GM12878 (cell line): ENCODE measurements at regions not wholly inside any gene's neighbourhood (a gene's known extent, or its start where the extent isn't known, plus 50 kb on each side); places are given as distances from the start of the nearest gene placed in this dataset.

Experiments used
- ATAC-seq: fragments of 200-7000 bp; cut with Tn5 transposase; 3 replicates; pipeline ENCODE4 v1.9.1; 2020; ENCODE audit warnings: mild to moderate bottlenecking, moderate library complexity
- BruUV-seq: library from RNA; stranded (reverse); fragments of 400-500 nt; replicated peaks from 2 replicates; lab custom pipeline; 2021; lab: Mats Ljungman, UMichigan
- CTCF ChIA-PET: fragments of 300-600 bp; sonication (Branson Sonifier 250); formaldehyde crosslinking; extraction: SDS; loops from one replicate; lab custom pipeline; 2021; ENCODE audit warnings: inconsistent platforms; lab: Yijun Ruan, JAX
- POLR2A ChIA-PET: fragments of 350-600 bp; formaldehyde crosslinking; extraction: SDS; loops from one replicate; lab custom pipeline; 2021; ENCODE audit warnings: inconsistent platforms; lab: Charles Lee
- RAD21 ChIA-PET: fragments of 300-600 bp; sonication (Branson Sonifier 250); formaldehyde crosslinking; loops from one replicate; lab custom pipeline; 2023; ENCODE audit warnings: antibody characterized with exemption; ENCODE audit not compliant: unreplicated experiment; lab: Charles Lee
- SMC1A ChIA-PET: fragments of 300-600 bp; sonication (Branson Sonifier 250); formaldehyde crosslinking; loops from one replicate; lab custom pipeline; 2023; ENCODE audit not compliant: unreplicated experiment, uncharacterized antibody; lab: Charles Lee
- DNase-seq: peaks from one replicate; pipeline ENCODE4 v3.0.0-alpha.2; 2011; ENCODE audit warnings: low read depth, low spot score
- FAIRE-seq: peaks from 3 replicates; lab custom pipeline; 2011; peaks lifted over from hg19 to GRCh38; lab: Jason Lieb, UNC
- H2AFZ ChIP-seq: 2 replicates; pipeline ENCODE4 v1.6.0; 2011; ENCODE audit warnings: low read depth, low read length, control low read depth; ENCODE audit not compliant: control insufficient read depth
- H3K27ac ChIP-seq: 2 replicates; pipeline ENCODE4 v1.5.1; 2011; ENCODE audit warnings: control low read depth; ENCODE audit not compliant: control insufficient read depth, insufficient read depth
- H3K27me3 ChIP-seq, 2 experiments: replicated peaks in 1 of 2; 2 replicates each; pipeline versions ENCODE4 v1.6.0 to v1.6.1; 2011; ENCODE audit warnings: low read length in 1 of 2; ENCODE audit not compliant: control insufficient read depth in 2 of 2, insufficient read depth in 2 of 2
- H3K36me3 ChIP-seq, 2 experiments: 2 replicates each; pipeline ENCODE4 v1.5.1; 2011; ENCODE audit warnings: low read length in 1 of 2; ENCODE audit not compliant: control insufficient read depth in 2 of 2, insufficient read depth in 2 of 2
- H3K4me1 ChIP-seq: 2 replicates; pipeline ENCODE4 v1.6.1; 2011; ENCODE audit warnings: mild to moderate bottlenecking, low read length, moderate library complexity, mixed read lengths; ENCODE audit not compliant: control insufficient read depth, insufficient read depth
- H3K4me2 ChIP-seq: 2 replicates; pipeline ENCODE4 v1.6.0; 2011; ENCODE audit warnings: control low read depth; ENCODE audit not compliant: control insufficient read depth, insufficient read depth
- H3K4me3 ChIP-seq: fragments of 200-600 bp; sonication (generic); 2 replicates; pipeline ENCODE4 v1.5.1; 2016
- H3K79me2 ChIP-seq: 2 replicates; pipeline ENCODE4 v1.6.0; 2011; ENCODE audit warnings: low read length; ENCODE audit not compliant: control insufficient read depth, insufficient read depth
- H3K9ac ChIP-seq: 2 replicates; pipeline ENCODE4 v1.8.0; 2011; ENCODE audit warnings: low read length, control low read depth, mixed read lengths; ENCODE audit not compliant: control insufficient read depth, insufficient read depth
- H3K9me3 ChIP-seq: replicated peaks from 3 replicates; pipeline ENCODE4 v1.5.1; 2011; ENCODE audit warnings: mild to moderate bottlenecking, low read length; ENCODE audit not compliant: control insufficient read depth, insufficient read depth
- H4K20me1 ChIP-seq: 2 replicates; pipeline ENCODE4 v1.6.0; 2011; ENCODE audit not compliant: control insufficient read depth, insufficient read depth
- ASH2L ChIP-seq: fragments of 300-600, 200-600 bp; sonication (generic); IDR thresholded peaks from 2 replicates; pipeline ENCODE4 v1.6.1; 2017; ENCODE audit warnings: low read depth, mild to moderate bottlenecking, borderline replicate concordance
- CHD2 ChIP-seq: IDR thresholded peaks from 2 replicates; pipeline ENCODE4 v1.6.1; 2011; ENCODE audit warnings: low read depth, low read length, improper control_type of control experiment, borderline replicate concordance
- CHD4 ChIP-seq: fragments of 200-600 bp; sonication (generic); IDR thresholded peaks from 2 replicates; pipeline ENCODE4 v1.6.1; 2016; ENCODE audit warnings: mild to moderate bottlenecking
- DPF2 ChIP-seq: fragments of 450-650 bp; IDR thresholded peaks from 2 replicates; pipeline ENCODE4 v1.6.1; 2017; ENCODE audit warnings: mild to moderate bottlenecking
- EGR1 ChIP-seq, 2 experiments: IDR thresholded peaks; 1 replicate in 1 of 2; 2 replicates in 1 of 2; pipeline ENCODE4 v1.6.1; 2011 to 2012; ENCODE audit warnings: low read depth in 2 of 2, low read length in 2 of 2, borderline replicate concordance in 1 of 2, mild to moderate bottlenecking in 1 of 2, moderate library complexity in 1 of 2
- FOXM1 ChIP-seq: IDR thresholded peaks from 2 replicates; pipeline ENCODE4 v1.6.1; 2012; ENCODE audit warnings: low read depth, mild to moderate bottlenecking, inconsistent platforms, low read length, moderate library complexity
- HCFC1 ChIP-seq: fragments of 150-350 bp; IDR thresholded peaks from 2 replicates; pipeline ENCODE4 v1.6.1; 2014; ENCODE audit warnings: low read length
- MYB ChIP-seq: fragments of 150-350 bp; IDR thresholded peaks from 2 replicates; pipeline ENCODE4 v1.6.1; 2014; ENCODE audit warnings: mild to moderate bottlenecking, low read depth, low read length, borderline replicate concordance
- NR2C1 ChIP-seq: fragments of 450-650 bp; IDR thresholded peaks from 2 replicates; pipeline ENCODE4 v1.6.1; 2017; ENCODE audit warnings: antibody characterized with exemption, mild to moderate bottlenecking, moderate library complexity
- POLR2AphosphoS5 ChIP-seq: IDR thresholded peaks from 2 replicates; pipeline ENCODE4 v1.6.1; 2011; ENCODE audit warnings: mild to moderate bottlenecking, low read length, inconsistent platforms
- SIX5 ChIP-seq: IDR thresholded peaks from 2 replicates; pipeline ENCODE4 v1.6.1; 2011; ENCODE audit warnings: mild to moderate bottlenecking, low read depth, low read length, moderate library complexity; ENCODE audit not compliant: severe bottlenecking
- STAT3 ChIP-seq: IDR thresholded peaks from 2 replicates; pipeline ENCODE4 v1.6.1; 2011; ENCODE audit warnings: low read depth, low read length, improper control_type of control experiment
- TAF1 ChIP-seq: IDR thresholded peaks from 2 replicates; pipeline ENCODE4 v1.6.1; 2011; ENCODE audit warnings: mild to moderate bottlenecking, low read depth, low read length, borderline replicate concordance
- TCF3 ChIP-seq: IDR thresholded peaks from 2 replicates; pipeline ENCODE4 v1.6.1; 2012; ENCODE audit warnings: low read depth, mild to moderate bottlenecking, low read length, borderline replicate concordance; ENCODE audit not compliant: insufficient read depth
- ZNF207 ChIP-seq: fragments of 450-650 bp; IDR thresholded peaks from 2 replicates; pipeline ENCODE4 v1.6.1; 2014; ENCODE audit warnings: antibody characterized with exemption, mild to moderate bottlenecking, borderline replicate concordance
- ZNF384 ChIP-seq: IDR thresholded peaks from 2 replicates; pipeline ENCODE4 v1.6.1; 2012; ENCODE audit warnings: low read depth, mild to moderate bottlenecking, low read length, improper control_type of control experiment, borderline replicate concordance
- ZSCAN29 ChIP-seq: fragments of 450-650 bp; IDR thresholded peaks from 2 replicates; pipeline ENCODE4 v1.6.1; 2017; ENCODE audit warnings: mild to moderate bottlenecking, moderate library complexity
- WGBS: methylation state at CpG from one replicate; pipeline ENCODE4 v1.1.6; 2016; ENCODE audit warnings: low lambda C conversion rate; ENCODE audit not compliant: insufficient replicate concordance, insufficient coverage; ENCODE audit errors: missing lambda C conversion rate; 5-methylcytosine and 5-hydroxymethylcytosine counted together
- in situ Hi-C: fragments of 300-500 bp; cut with MboI; formaldehyde crosslinking; loops from 9 replicates; pipeline ENCODE4 v1.14.3; 2018; ENCODE audit warnings: mixed read lengths
- intact Hi-C: fragments of 100-400 bp; cut with micrococcal nuclease; formaldehyde crosslinking; loops from one replicate; pipeline ENCODE4 v1.14.2; 2022; ENCODE audit not compliant: unreplicated experiment
- TF ChIP-seq, protein P1 (sequence below): fragments of 450-650 bp; IDR thresholded peaks from 2 replicates; pipeline ENCODE4 v1.6.1; 2017; ENCODE audit warnings: borderline replicate concordance
- TF ChIP-seq, protein P2 (sequence below), 3 experiments: IDR thresholded peaks in 2 of 3; conservative IDR thresholded peaks in 1 of 3; 2 replicates each; pipeline ENCODE4 v1.5.1; 2011; ENCODE audit warnings: low read depth in 3 of 3, low read length in 3 of 3, mild to moderate bottlenecking in 3 of 3, control low read depth in 2 of 3, moderate library complexity in 2 of 3, inconsistent platforms in 1 of 3, mixed read lengths in 1 of 3; ENCODE audit not compliant: control insufficient read depth in 2 of 3, insufficient read depth in 1 of 3; ENCODE audit errors: extremely low read depth in 1 of 3

DNA sequence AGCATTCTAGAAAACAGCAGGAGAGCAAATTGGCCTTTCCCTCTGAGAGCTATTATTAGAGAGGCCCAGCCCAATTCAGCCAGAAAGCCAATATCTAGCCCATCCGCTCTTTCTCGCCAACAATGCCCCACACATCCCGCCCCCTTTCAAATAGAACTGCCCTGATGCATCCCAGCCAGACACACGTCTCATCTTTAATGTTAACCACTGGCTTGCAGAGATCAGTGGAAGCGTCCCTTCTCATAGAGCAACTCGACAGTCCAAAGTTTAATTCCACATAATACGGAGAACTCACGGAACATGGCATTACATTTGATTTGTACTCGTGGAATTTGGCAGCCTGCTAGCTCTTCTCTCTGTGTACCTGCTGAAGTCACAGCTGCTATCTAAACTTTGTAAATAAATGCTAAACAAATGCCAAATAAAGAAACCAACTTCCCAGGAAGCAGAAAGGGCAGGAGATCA, 304.4 kb downstream of the DHX15 start:
- Histone ChIP-seq H3K9me3 (no peaks in the 10 kb centered on the region), H3K36me3 (no peaks in the 10 kb centered on the region), H3K9ac (no peak overlapping the region), H3K27ac (no peak overlapping the region), H3K4me2 (no peak overlapping the region), H2AFZ (no peak overlapping the region), H3K4me3 (no peak overlapping the region), H3K27me3 (no peaks in the 10 kb centered on the region; a peak in 1 of 4 replicates), H4K20me1 (no peaks in the 10 kb centered on the region), H3K79me2 (no peaks in the 10 kb centered on the region), H3K4me1 (no peaks in the 10 kb centered on the region)
- BruUV-seq: no TSS peak
- ChIA-PET POLR2A (no interaction called here), RAD21 (no interaction called here), CTCF (no interaction called here), SMC1A (no interaction called here)
- TF ChIP-seq EGR1 (IDR thresholded peaks at IDR 0.05; ENCODE audit: borderline replicate concordance in 1 of 2, low read depth in 2 of 2, low read length in 2 of 2): no peak
- TF ChIP-seq STAT3: no peak
- no peak for TF ChIP-seq ZSCAN29
- TF ChIP-seq TCF3: no peak
- TF ChIP-seq CHD2: no peak
- TF ChIP-seq FOXM1: no peak
- TF ChIP-seq, protein P1, sequence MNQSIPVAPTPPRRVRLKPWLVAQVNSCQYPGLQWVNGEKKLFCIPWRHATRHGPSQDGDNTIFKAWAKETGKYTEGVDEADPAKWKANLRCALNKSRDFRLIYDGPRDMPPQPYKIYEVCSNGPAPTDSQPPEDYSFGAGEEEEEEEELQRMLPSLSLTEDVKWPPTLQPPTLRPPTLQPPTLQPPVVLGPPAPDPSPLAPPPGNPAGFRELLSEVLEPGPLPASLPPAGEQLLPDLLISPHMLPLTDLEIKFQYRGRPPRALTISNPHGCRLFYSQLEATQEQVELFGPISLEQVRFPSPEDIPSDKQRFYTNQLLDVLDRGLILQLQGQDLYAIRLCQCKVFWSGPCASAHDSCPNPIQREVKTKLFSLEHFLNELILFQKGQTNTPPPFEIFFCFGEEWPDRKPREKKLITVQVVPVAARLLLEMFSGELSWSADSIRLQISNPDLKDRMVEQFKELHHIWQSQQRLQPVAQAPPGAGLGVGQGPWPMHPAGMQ: no peak
- no peak for TF ChIP-seq DPF2
- TF ChIP-seq MYB: no peak
- no peak for TF ChIP-seq ZNF207
- no peak for TF ChIP-seq SIX5
- no peak for TF ChIP-seq NR2C1
- TF ChIP-seq CHD4: no peak
- TF ChIP-seq HCFC1: no peak
- no peak for TF ChIP-seq ZNF384
- no peak for TF ChIP-seq ASH2L
- no peak for TF ChIP-seq POLR2AphosphoS5
- TF ChIP-seq, protein P2, sequence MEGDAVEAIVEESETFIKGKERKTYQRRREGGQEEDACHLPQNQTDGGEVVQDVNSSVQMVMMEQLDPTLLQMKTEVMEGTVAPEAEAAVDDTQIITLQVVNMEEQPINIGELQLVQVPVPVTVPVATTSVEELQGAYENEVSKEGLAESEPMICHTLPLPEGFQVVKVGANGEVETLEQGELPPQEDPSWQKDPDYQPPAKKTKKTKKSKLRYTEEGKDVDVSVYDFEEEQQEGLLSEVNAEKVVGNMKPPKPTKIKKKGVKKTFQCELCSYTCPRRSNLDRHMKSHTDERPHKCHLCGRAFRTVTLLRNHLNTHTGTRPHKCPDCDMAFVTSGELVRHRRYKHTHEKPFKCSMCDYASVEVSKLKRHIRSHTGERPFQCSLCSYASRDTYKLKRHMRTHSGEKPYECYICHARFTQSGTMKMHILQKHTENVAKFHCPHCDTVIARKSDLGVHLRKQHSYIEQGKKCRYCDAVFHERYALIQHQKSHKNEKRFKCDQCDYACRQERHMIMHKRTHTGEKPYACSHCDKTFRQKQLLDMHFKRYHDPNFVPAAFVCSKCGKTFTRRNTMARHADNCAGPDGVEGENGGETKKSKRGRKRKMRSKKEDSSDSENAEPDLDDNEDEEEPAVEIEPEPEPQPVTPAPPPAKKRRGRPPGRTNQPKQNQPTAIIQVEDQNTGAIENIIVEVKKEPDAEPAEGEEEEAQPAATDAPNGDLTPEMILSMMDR (IDR thresholded peaks at IDR 0.05 in 2 of 3, conservative IDR thresholded peaks at IDR 0.05 in 1 of 3; ENCODE audit: control insufficient read depth in 2 of 3, extremely low read depth in 1 of 3, insufficient read depth in 1 of 3, low read depth in 3 of 3, low read length in 3 of 3): no peak
- TF ChIP-seq TAF1: no peak
- WGBS: 36% methylated on average over 9 of the region's 9 CpGs
- ATAC-seq (no peak), DNase-seq (no peak), FAIRE-seq (no peak)
- intact Hi-C loops: no loop called here
- in situ Hi-C loops: no loop called here
